HG03354 (cell line): ENCODE measurements at regions not wholly inside any gene's neighbourhood (a gene's known extent, or its start where the extent isn't known, plus 50 kb on each side); places are given as distances from the start of the nearest gene placed in this dataset.
"Not testable (repeated sequence)": the region's sequence is repeated elsewhere in the genome, so short reads cannot be mapped to it uniquely, and the experiment has no call there.

Experiments used
- ATAC-seq: cut with Tn5 transposase; IDR thresholded peaks from one replicate; pipeline ENCODE4 v1.9.1; 2021; ENCODE audit warnings: mild to moderate bottlenecking; ENCODE audit not compliant: unreplicated experiment, poor library complexity, severe bottlenecking

DNA sequence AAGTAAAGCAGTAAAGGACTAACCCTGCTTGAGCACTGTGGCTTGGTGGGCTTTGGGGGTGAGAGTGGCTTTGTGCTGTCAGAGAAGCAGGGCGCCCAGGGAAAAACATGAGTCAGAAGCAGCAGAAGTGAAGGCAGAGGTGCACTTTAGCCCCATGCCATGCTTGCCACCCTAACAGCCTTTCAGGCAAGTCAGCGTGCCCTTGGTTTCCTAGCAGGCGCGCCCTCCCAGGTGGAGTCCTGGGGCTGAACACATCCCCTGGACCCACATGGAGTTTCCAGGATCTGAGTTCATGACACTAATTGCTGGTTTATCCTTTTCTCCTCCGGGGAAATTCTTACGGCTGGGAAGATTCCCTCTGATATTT is 106.6 kb downstream of the TLR5 start:
- no peak for ATAC-seq

DNA sequence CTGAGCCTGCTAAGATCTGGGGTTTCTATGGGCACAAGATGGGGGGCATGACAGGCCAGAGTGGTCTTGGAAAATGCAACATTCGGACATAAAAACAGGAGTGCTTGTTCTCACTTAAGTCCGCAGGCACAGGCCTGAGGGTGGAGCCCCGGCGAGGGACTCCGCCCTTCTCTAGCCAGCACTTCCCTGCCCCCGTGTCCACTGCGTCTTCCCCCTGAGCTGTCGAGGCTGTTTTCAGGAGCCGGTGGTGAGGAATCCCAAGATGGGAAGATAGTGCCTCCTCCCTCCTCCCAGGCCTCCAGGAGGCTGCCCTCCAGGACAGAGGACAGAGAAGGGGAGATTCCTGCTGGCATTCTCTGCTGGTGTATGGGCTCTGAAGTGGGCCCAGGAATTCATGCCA is 105.2 kb downstream of the TLR5 start:
- no peak for ATAC-seq

DNA sequence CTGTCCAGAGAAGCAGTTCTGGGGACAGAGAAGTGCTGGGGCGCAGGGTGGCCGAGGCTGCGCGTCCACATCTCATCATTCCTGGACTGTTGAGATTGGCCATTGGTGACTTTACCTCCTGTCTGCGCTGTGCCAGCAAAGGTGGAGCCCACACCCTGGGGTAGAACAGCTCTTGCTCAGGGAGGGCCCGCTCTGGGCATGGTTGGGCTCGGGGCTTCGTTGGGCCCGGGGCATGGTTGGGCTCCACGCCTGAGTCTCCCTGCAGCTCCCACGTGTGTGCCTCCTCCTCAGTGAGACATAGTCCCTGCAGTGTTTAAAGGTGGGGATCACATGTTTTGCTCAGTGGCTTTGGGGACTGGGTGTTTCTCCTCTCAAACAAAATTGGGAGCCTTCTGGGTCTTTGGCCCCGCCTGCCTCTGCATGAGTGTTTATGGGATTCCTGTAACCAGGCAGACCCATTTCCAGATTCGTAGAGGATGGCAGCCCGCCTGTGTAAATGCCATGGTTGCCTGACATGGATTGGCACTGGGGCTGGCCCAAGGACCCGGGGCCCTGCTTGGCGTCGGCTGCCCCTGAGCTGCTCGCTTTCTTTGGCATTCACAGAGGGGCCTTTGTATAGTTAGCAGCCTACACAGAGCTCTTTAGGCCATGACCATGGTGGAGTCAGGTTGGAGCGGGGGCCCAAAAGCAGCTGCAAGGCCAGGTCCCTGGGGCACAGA is 104.6 kb downstream of the TLR5 start:
- no peak for ATAC-seq

DNA sequence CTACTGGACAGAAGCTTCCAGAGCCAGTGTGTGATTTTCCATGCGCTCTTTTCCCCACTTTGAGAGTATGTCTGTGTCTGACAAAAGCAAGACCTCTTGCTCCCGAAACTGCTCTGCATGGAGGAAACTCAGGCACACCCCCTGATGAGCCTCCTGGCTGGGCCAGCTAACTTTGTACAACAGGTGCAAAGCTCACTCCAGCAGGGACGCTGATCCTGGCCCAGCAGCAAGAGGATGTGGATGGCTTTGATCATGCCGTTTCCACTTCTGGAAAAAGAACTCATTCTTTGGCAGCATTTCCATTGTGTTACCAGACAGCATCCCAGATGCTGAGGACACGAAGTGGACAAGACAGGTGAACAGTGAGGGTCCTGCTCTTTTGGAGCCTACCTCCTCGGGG is 103.1 kb downstream of the TLR5 start:
- no peak for ATAC-seq

DNA sequence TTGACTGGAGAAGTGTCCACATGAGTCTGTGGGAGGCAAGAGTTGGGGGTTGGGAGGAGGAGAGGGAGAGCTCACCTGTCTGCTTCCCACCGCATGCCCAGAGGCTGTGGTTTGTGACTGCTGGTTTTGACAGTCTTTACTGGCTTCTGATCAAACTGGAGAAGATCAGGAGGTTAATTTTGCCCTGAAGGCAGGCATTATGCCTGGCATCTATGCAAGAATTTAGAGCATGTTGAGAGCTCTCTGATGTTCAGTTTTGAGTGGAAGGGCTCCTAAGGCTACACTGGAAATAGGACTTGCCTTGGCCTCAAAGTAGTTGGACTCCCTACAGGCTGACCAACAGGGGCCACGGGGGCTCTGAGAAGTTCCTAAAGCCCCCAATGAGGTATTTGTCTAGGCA is 101.6 kb downstream of the TLR5 start:
- no peak for ATAC-seq

DNA sequence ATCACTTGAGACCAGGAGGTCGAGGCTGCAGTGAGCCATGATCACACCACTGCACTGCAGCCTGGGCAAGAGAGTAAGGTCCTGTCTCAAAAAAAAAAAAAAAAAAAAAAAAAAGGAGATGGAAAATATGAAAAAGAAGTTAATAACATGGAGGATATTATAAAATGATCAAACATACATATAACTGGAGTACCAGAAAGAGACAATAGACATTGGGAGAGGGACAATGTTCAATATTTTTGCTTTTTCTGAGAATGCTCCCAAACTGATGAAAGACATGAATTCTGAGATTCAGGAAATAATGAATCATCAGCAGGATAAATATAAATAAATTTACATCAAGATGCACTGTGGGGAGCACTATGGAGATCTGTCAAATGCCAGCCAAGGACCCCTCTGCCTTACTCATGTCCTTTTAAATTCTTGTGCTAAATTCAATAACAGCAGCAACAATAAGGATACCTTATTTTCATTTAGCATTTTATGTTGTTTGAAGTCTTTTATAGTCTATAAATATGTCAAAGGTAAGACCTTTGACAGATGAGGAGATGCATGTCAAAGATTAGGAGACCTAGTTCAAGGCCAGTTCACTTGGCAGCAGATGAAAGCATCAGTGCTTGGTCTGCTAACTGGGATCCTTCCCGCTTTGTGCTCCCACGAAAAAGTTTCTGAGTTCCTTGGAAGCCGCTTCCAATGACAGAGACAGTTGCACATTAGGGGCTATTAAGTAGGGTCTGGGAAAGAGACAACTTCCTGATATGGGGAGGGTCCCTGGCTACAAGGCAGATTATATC is 97.7 kb downstream of the TLR5 start:
- no peak for ATAC-seq

DNA sequence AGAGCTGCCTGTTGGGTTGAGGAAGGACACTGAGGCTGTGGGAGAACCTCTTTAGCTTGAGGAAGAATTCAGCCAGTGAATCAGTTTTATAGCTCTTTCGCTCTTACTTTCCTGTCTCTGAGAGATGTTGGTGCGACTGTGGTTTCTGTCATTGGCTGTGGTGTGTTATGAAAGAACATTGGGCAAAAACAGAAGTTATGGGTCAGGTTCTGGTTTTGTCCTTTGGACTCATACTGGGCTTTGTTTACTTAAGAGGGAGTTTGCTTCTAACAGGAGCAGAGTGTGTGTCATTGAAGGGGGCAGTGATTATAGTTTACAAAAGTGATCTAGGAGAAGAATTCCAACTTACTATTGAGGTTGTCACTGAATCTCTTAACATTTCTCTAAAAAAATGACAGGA is 97.0 kb downstream of the TLR5 start:
- ATAC-seq = no peak

DNA sequence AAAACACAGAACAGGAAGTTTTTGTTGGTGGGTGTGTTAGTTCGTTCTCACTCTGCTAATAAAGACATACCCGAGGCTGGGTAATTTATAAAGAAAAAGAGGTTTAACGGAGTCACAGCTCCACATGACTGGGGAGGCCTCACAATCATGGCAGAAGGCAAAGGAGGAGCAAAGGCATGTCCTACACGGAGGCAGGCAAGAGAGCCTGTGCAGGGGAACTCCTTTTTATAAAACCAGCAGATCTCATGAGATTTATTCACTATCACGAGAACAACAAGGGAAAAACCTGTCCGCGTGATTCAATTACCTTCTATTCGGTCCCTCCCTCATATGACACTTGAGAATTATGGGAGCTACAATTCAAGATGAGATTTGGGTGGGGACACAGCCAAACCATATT is 96.6 kb downstream of the TLR5 start:
- ATAC-seq = not testable (repeated sequence)

DNA sequence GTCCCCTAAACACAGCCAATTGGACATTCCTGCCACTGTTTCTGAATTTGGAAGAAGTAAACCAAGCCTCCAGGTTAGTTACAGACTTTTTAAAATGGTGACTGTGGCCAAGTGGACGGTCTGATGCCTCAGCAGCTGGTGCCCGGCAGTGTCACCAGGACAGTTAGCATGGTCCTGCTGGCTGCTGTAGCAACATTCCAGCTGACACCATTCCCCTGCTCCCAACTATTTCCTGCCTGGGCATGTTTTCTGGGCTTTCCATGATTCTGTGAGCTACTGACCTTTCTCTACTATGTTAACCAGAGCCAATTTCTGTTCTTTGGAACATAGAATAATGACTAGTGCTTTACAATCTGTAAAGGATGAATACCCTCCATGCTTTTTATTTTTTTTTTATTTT is 95.0 kb downstream of the TLR5 start:
- ATAC-seq = no peak

DNA sequence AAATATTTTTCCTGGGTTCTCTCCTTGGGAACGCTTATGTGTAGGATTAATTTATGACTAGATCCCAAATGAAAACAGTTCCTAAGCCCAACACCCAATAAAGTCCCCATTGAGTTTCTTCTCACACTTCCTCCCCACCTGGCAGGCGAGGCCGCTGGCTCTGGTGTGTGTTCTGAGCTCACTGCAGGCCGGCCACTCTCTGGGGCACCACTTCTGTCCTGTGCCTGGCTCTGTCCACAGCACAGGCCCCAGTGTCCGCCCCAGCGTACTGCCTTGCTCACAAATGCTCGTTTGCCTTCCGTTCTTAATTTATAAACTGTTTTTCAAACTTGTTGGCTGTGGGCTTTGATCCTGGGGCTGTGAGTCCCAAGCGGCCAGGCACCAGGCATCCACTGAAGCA is 90.6 kb downstream of the TLR5 start:
- ATAC-seq = no peak

DNA sequence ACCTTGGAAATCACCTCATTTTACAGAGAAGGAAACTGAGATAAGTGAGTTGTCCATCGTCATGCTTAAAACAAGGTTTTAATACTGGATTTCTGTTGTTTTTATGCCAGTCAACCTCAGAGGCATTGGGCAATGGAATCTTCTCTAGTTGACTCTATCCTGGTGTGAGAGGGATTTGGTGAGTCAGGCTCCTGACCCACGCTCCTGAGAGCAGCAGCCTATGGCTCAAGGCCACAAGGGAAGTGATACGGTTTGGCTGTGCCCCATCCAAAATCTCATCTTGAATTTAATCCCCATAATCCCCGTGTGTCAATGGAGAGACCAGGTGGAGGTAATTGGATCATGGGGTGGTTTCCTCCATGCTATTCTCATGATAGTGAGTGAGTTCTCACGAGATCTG is 90.1 kb downstream of the TLR5 start:
- ATAC-seq = no peak

DNA sequence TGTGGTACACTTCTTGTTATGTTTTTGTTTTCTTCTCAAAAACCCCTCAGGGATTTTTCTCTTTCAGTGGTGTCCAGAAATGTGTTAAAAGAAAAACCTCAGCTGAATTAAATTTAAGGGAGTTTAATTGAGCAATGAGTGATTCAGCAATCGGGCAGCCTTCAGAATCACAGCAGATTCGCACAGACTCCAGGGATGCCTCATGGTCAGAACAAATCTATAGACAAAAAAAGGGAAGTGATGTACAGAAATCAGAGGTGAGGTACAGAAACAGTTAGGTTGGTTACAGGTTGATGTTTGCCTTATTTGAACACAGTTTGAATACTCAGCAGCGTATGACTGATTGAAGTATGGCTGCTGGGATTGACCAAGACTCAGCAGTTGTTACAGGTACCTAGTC is 86.2 kb downstream of the TLR5 start:
- no peak for ATAC-seq

DNA sequence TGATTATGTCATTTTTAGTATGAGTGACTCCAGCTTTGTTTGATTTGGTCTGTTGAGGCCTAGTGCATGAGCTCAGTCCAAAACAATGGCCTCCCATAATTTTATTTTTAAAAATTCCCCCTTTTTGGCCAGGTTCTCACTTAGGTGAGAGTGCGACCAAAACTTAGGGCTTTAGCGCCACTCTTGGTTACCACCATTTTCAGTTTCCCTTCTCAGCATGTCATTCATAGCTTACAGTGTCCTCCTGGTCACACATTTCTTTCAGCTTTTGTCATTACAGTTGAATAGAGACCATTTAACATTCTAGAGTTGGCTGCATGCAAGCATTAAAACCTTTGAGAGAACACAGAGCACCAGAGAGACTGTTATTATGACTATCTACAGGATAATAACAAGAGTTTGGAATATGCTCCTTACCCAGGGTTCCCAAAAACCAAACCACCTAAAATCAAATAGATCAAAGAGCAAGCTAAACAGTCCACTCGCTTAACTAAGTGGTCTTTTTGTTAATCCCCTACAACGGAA is 85.4 kb downstream of the TLR5 start:
- no peak for ATAC-seq
